Gastrocnemius medialis (tissue), 4 donors: ENCODE measurements at regions not wholly inside any gene's neighbourhood (a gene's known extent, or its start where the extent isn't known, plus 50 kb on each side); places are given as distances from the start of the nearest gene placed in this dataset.
"Not testable (repeated sequence)": the region's sequence is repeated elsewhere in the genome, so short reads cannot be mapped to it uniquely, and the experiment has no call there.

Source experiments
- ATAC-seq, 2 donors: fragments of 150-250 bp; one replicate each; pipeline ENCODE4 v1.9.1; 2016
- DNase-seq, 2 donors: peaks; one replicate each; pipeline ENCODE4 v3.0.0-alpha.2; 2019
- H3K27ac ChIP-seq, 4 donors: fragments of 200-600 bp; sonication (generic); 1 replicate in 1 of 4; 2 replicates in 3 of 4; pipeline ENCODE4 v1.5.1; 2016 to 2018; ENCODE audit warnings: mild to moderate bottlenecking in 2 of 4, moderate library complexity in 1 of 4
- H3K27me3 ChIP-seq, 3 donors: fragments of 200-600 bp; sonication (generic) in 2 of 3; 1 replicate in 1 of 3; 2 replicates in 2 of 3; pipeline versions ENCODE4 v1.5.1 to v1.6.0; 2016 to 2019; ENCODE audit warnings: mild to moderate bottlenecking in 1 of 3, moderate library complexity in 1 of 3
- H3K36me3 ChIP-seq, 2 donors: fragments of 200-600 bp; sonication (generic) in 1 of 2; one replicate each; pipeline ENCODE4 v1.5.1; 2017 to 2018
- H3K4me1 ChIP-seq, 2 donors: fragments of 200-600 bp; sonication (generic) in 1 of 2; one replicate each; pipeline ENCODE4 v1.5.1; 2016 to 2017; ENCODE audit warnings: mild to moderate bottlenecking in 2 of 2
- H3K4me3 ChIP-seq, 4 donors: fragments of 200-600 bp; sonication (generic) in 3 of 4; 1 replicate in 1 of 4; 2 replicates in 3 of 4; pipeline ENCODE4 v1.5.1; 2016 to 2019; ENCODE audit warnings: mild to moderate bottlenecking in 2 of 4
- H3K9me3 ChIP-seq, 3 donors: fragments of 200-600 bp; sonication (generic) in 2 of 3; 1 replicate in 1 of 3; 2 replicates in 2 of 3; pipeline ENCODE4 v1.5.1; 2016 to 2019
- POLR2A ChIP-seq, 2 donors: fragments of 450-650 bp; IDR thresholded peaks; one replicate each; pipeline ENCODE4 v1.6.1; 2017; ENCODE audit warnings: antibody characterized with exemption in 2 of 2, mild to moderate bottlenecking in 2 of 2, moderate library complexity in 2 of 2
- in situ Hi-C, 4 donors: fragments of 200-750 bp; cut with MboI; loops; one replicate each; pipeline versions ENCODE4 v1.15.0 to v1.8.0; 2017; ENCODE audit warnings: low sequenced_read_pairs in 4 of 4
- intact Hi-C: fragments of 100-400 bp; cut with DNase I; formaldehyde crosslinking; loops from one replicate; pipeline ENCODE4 v1.15.1; 2023; ENCODE audit warnings: low total_unique reads
- TF ChIP-seq, protein P1 (sequence below), 5 experiments: fragments of 450-650 bp in 3 of 5; fragments of 200-600 bp in 2 of 5; sonication (generic) in 2 of 5; IDR thresholded peaks in 4 of 5; conservative IDR thresholded peaks in 1 of 5; 1 replicate in 4 of 5; 2 replicates in 1 of 5; pipeline ENCODE4 v1.5.1; 2016 to 2019; ENCODE audit warnings: antibody characterized with exemption in 5 of 5, mild to moderate bottlenecking in 3 of 5, moderate library complexity in 3 of 5

DNA sequence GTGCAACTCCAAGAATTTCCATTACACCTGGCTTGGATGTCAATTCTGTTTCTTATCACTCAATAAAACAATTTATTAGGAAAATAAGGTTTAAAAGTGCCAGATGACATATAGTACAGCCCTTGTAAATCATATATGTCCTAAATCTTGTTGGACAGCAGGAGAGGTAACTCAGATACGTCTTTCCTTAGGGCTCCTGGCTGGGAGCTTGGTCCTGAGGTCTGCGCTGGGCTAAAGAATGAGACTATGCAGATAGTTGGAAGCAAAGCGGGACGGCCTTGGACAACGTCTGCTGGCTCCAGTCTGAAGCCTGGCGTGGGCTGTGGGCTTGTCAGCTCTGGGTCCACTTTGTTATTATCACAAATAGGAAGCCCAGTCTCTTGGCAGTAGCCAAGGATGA is 377.0 kb downstream of the DLEU7 start:
- ATAC-seq = no peak
- intact Hi-C loops = no loop called here

DNA sequence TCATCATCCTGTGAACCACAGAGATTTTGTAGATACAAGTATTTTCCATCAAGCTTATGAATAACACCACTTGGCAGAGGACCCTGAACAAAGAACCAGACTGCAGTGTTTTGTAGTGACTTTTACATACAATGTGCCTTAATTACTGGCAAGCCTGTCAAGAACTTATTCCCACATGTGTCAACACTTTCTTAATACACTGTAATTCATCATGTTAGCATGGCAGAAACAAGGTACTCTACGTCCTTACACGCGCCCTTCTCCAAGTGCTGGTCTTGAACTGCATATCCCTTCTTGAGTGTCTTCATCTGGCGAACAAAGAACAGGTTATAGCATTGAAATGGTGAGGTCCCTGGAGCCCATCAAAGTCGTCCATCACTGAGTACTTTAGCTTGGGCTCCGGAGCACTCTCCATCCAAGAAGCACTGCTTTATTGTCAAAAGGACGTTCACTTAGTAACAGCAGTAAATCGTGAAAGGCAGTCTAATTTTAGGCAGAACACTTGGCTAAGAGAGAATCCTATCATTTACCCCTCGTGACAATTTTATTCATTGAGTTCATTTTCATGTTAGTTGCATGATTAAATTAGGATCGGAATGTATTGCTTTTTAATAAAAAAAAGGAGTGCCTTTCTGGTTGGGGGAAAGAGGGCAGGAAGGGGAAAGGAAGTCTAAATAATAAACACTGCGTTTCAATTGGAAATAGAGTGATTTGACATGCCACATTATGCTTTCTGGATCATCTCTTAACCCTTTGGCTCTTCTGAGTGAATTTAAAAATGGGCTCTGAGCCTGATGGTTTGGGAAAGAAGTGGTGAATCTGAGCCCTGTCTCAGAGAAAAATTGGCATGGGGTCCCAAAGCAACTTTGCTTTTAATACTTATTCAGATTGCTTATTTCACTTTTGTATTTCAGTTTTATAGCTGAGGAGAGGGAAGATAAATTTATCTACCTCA is 376.1 kb downstream of the DLEU7 start:
- H3K27me3 ChIP-seq = no peaks in the 10 kb centered on the region
- ATAC-seq (peak; percentile 46 to 71), DNase-seq (no peak)
- H3K9me3 ChIP-seq = no peaks in the 10 kb centered on the region
- peak overlapping the region in 2 of 4 donors; percentile 3 to 24 for H3K4me3 ChIP-seq
- peaks cover 11 to 22% of the 10 kb centered on the region in 2 donors for H3K4me1 ChIP-seq
- H3K36me3 ChIP-seq = no peaks in the 10 kb centered on the region
- TF ChIP-seq, protein P1, sequence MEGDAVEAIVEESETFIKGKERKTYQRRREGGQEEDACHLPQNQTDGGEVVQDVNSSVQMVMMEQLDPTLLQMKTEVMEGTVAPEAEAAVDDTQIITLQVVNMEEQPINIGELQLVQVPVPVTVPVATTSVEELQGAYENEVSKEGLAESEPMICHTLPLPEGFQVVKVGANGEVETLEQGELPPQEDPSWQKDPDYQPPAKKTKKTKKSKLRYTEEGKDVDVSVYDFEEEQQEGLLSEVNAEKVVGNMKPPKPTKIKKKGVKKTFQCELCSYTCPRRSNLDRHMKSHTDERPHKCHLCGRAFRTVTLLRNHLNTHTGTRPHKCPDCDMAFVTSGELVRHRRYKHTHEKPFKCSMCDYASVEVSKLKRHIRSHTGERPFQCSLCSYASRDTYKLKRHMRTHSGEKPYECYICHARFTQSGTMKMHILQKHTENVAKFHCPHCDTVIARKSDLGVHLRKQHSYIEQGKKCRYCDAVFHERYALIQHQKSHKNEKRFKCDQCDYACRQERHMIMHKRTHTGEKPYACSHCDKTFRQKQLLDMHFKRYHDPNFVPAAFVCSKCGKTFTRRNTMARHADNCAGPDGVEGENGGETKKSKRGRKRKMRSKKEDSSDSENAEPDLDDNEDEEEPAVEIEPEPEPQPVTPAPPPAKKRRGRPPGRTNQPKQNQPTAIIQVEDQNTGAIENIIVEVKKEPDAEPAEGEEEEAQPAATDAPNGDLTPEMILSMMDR (IDR thresholded peaks at IDR 0.05 in 4 of 5, conservative IDR thresholded peaks at IDR 0.05 in 1 of 5) = no peak
- no peak for TF ChIP-seq POLR2A (IDR thresholded peaks at IDR 0.05)
- intact Hi-C loops = no loop called here
- peak overlapping the region in 1 of 4 donors; percentile 4 for H3K27ac ChIP-seq
- in situ Hi-C loops = no loop called here

More for the DNA sequence above, 377.0 kb downstream of the DLEU7 start:
- in situ Hi-C loops = no loop called here
- H3K4me1 ChIP-seq = peaks cover 11 to 22% of the 10 kb centered on the region in 2 donors
- H3K36me3 ChIP-seq = no peaks in the 10 kb centered on the region
- H3K4me3 ChIP-seq = no peak overlapping the region
- no peak for DNase-seq
- H3K27ac ChIP-seq = no peak overlapping the region
- TF ChIP-seq, protein P1 (IDR thresholded peaks at IDR 0.05 in 4 of 5, conservative IDR thresholded peaks at IDR 0.05 in 1 of 5) = no peak
- no peak for TF ChIP-seq POLR2A (IDR thresholded peaks at IDR 0.05)
- no peaks in the 10 kb centered on the region for H3K9me3 ChIP-seq
- no peaks in the 10 kb centered on the region for H3K27me3 ChIP-seq

GRCh38 chr13:50468849-50469669 is 374.4 kb downstream of the DLEU7 start:
- Histone ChIP-seq H3K4me1 (peaks cover 11 to 22% of the 10 kb centered on the region in 2 donors), H3K27me3 (no peaks in the 10 kb centered on the region), H3K9me3 (no peaks in the 10 kb centered on the region), H3K36me3 (no peaks in the 10 kb centered on the region), H3K4me3 (no peak overlapping the region), H3K27ac (no peak overlapping the region)
- in situ Hi-C loops (no loop called here), intact Hi-C loops (no loop called here)
- DNase-seq = no peak
- ATAC-seq = no peak
- TF ChIP-seq POLR2A (IDR thresholded peaks at IDR 0.05) = no peak
- TF ChIP-seq, protein P1 (IDR thresholded peaks at IDR 0.05 in 4 of 5, conservative IDR thresholded peaks at IDR 0.05 in 1 of 5) = no peak

DNA sequence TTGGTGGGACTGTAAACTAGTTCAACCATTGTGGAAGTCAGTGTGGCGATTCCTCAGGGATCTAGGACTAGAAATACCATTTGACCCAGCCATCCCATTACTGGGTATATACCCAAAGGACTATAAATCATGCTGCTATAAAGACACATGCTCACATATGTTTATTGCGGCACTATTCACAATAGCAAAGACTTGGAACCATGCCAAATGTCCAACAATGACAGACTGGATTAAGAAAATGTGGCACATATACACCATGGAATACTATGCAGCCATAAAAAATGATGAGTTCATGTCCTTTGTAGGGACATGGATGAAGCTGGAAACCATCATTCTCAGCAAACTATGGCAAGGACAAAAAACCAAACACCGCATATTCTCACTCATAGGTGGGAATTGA is 370.4 kb downstream of the DLEU7 start:
- H3K4me3 ChIP-seq, H3K27ac ChIP-seq, H3K4me1 ChIP-seq, H3K36me3 ChIP-seq, H3K27me3 ChIP-seq, intact Hi-C loops, in situ Hi-C loops, ATAC-seq, H3K9me3 ChIP-seq, DNase-seq: not testable (repeated sequence)
